ENCODE measurements at regions not wholly inside any gene's neighbourhood (a gene's known extent, or its start where the extent isn't known, plus 50 kb on each side); places are given as distances from the start of the nearest gene placed in this dataset.

DNA sequence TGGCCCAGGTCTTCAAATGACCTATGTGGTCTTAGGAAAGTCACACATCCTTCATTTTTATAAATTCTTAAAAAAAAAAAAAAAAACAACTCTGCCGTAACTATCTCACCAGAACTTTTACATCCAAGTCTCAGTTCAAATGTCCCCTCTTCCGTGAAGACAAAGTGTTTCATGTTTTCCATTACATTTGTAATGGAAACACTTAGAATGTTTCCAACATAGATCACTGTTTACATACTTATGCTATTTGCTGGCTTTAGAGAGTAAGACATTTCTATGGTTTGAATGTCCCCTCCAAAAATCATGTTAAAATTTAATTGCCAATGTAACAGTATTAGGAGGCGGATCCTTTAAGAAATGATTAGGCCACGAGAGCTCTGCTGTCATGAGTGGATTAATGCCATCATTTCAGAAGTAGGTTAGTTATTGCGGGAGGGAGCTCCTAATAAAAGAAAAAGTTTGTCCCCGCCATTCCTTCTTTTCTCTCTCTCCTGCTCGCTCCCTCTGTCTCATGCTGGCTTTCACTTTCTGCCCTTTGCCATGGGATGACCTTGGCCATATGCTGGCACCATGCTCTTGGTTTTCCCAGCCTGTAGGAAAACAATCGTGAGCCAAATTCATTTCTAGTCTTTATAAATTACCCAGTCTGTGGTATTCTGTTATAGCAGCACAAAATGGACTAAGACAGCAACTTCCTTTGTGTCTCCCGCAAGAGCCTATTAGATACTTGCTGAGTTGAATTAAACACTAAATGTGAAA, 887.8 kb upstream of the SOX9 start:
- ChIA-PET POLR2A (ENCODE audit: unreplicated experiment) (interaction anchor here (0.8 kb wide), 1 partner anchor 171 kb away, joined by 15 read pairs; no protein-coding TSS in a partner anchor), CTCF (no interaction called here)
- Histone ChIP-seq H3K4me1 (replicated peaks; ENCODE audit: insufficient read depth) (no peaks in the 10 kb centered on the region), H3K27me3 (ENCODE audit: insufficient read depth, low read depth) (no peaks in the 10 kb centered on the region), H3K4me2 (no peak overlapping the region), H3K27ac (no peak overlapping the region), H3K79me2 (ENCODE audit: low read depth) (no peaks in the 10 kb centered on the region), H3K9me3 (ENCODE audit: insufficient read depth, low read depth) (no peaks in the 10 kb centered on the region), H3F3A (ENCODE audit: insufficient read depth, low read depth) (no peaks in the 10 kb centered on the region), H3K36me3 (ENCODE audit: low read depth) (no peaks in the 10 kb centered on the region), H3K4me3 (no peak overlapping the region), H2AFZ (no peak overlapping the region), H4K20me1 (ENCODE audit: insufficient read depth) (no peaks in the 10 kb centered on the region; the same call in 1 of the 2 replicates), H3K9me2 (ENCODE audit: insufficient read depth) (0 out of 2 replicates have a peak, but pooled peaks cover 4% of the 10 kb centered on the region)
- TF ChIP-seq EZH2 (IDR thresholded peaks at IDR 0.05; ENCODE audit: low read depth) (no peak), CTCF (conservative IDR thresholded peaks at IDR 0.05) (no peak)
- DNase-seq: no peak
- no TSS peak for BruUV-seq (replicated peaks)
- intact Hi-C loops (cut with micrococcal nuclease; ENCODE audit: unreplicated experiment): no loop called here

DNA sequence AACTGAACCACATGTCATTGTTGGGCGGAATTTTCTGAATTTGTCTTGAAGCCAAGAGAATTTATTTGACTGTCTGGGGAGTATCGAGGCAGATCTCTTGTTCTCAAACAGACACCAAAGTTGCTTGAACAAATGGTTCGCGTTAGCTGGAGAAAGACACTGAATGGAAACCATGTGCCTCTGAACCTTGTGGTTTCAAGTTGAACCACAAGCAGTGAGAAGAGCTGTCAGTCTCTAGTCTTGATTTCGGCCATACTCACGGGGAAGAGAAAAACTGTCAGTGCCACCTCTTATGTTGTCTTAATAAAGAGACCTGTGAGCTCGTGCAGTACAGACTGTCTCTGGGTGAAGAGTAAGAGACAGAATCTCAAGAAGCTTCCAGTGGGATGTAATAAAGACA, 886.5 kb upstream of the SOX9 start:
- no peak for DNase-seq
- BruUV-seq (replicated peaks): no TSS peak
- Histone ChIP-seq H2AFZ (no peak overlapping the region), H4K20me1 (ENCODE audit: insufficient read depth) (no peaks in the 10 kb centered on the region; the same call in 1 of the 2 replicates), H3K9me2 (ENCODE audit: insufficient read depth) (no peaks in the 10 kb centered on the region), H3K36me3 (ENCODE audit: low read depth) (no peaks in the 10 kb centered on the region), H3K27me3 (ENCODE audit: insufficient read depth, low read depth) (no peaks in the 10 kb centered on the region), H3K4me3 (no peak overlapping the region), H3K79me2 (ENCODE audit: low read depth) (no peaks in the 10 kb centered on the region), H3K27ac (no peak overlapping the region), H3K4me1 (replicated peaks; ENCODE audit: insufficient read depth) (no peaks in the 10 kb centered on the region), H3K4me2 (no peak overlapping the region), H3K9me3 (ENCODE audit: insufficient read depth, low read depth) (no peaks in the 10 kb centered on the region), H3F3A (ENCODE audit: insufficient read depth, low read depth) (no peaks in the 10 kb centered on the region)
- TF ChIP-seq CTCF (conservative IDR thresholded peaks at IDR 0.05) (no peak), EZH2 (IDR thresholded peaks at IDR 0.05; ENCODE audit: low read depth) (no peak)
- CTCF ChIA-PET: no interaction called here
- intact Hi-C loops (cut with micrococcal nuclease; ENCODE audit: unreplicated experiment): no loop called here
- POLR2A ChIA-PET (ENCODE audit: unreplicated experiment): no interaction called here

- Histone ChIP-seq H3K27me3 (ENCODE audit: insufficient read depth, low read depth) (no peaks in the 10 kb centered on the region), H3F3A (ENCODE audit: insufficient read depth, low read depth) (no peaks in the 10 kb centered on the region), H3K4me2 (no peak overlapping the region), H3K79me2 (ENCODE audit: low read depth) (no peaks in the 10 kb centered on the region), H3K9me2 (ENCODE audit: insufficient read depth) (no peaks in the 10 kb centered on the region), H3K4me1 (replicated peaks; ENCODE audit: insufficient read depth) (no peaks in the 10 kb centered on the region), H4K20me1 (ENCODE audit: insufficient read depth) (no peaks in the 10 kb centered on the region), H2AFZ (no peak overlapping the region), H3K27ac (no peak overlapping the region), H3K4me3 (no peak overlapping the region), H3K36me3 (ENCODE audit: low read depth) (no peaks in the 10 kb centered on the region), H3K9me3 (ENCODE audit: insufficient read depth, low read depth) (no peaks in the 10 kb centered on the region; the same call in 1 of the 2 replicates)
- ChIA-PET CTCF (interaction anchor here (0.6 kb wide), 1 partner anchor 256 kb away, joined by 4 read pairs; no protein-coding TSS in a partner anchor), POLR2A (ENCODE audit: unreplicated experiment) (no interaction called here)
- intact Hi-C loops (cut with micrococcal nuclease; ENCODE audit: unreplicated experiment): loop anchor here (2.0 kb wide), 1 partner anchor 881 kb away; no protein-coding TSS in a partner anchor
- peak in 1 of 2 experiments; percentile 35 for DNase-seq
- no TSS peak for BruUV-seq (replicated peaks)
- 0 out of 2 replicates have a peak, but pooled peaks have one; percentile 50 for TF ChIP-seq CTCF (conservative IDR thresholded peaks at IDR 0.05)
- no peak for TF ChIP-seq EZH2 (IDR thresholded peaks at IDR 0.05; ENCODE audit: low read depth)
Observed at GRCh38 chr17:71237903-71238538, 882.8 kb upstream of the SOX9 start.

All from PC-9 (cell line).